H9 (cell line): ENCODE measurements at regions not wholly inside any gene's neighbourhood (a gene's known extent, or its start where the extent isn't known, plus 50 kb on each side); places are given as distances from the start of the nearest gene placed in this dataset.

Experiments
- DNase-seq: peaks from one replicate; pipeline ENCODE4 v3.0.0-alpha.2; 2017
- H2AFZ ChIP-seq: one replicate; pipeline ENCODE4 v1.6.1; 2013; ENCODE audit warnings: mild to moderate bottlenecking, low read length, control low read depth, moderate library complexity
- H2AK5ac ChIP-seq: 2 replicates; pipeline ENCODE4 v1.6.1; 2013; ENCODE audit warnings: low read length, control low read depth, mixed read lengths; ENCODE audit not compliant: insufficient read length
- H2BK120ac ChIP-seq: one replicate; pipeline ENCODE4 v1.6.1; 2013; ENCODE audit warnings: low read depth, mild to moderate bottlenecking, low read length, control low read depth, inconsistent platforms; ENCODE audit not compliant: poor library complexity, severe bottlenecking
- H2BK12ac ChIP-seq: 2 replicates; pipeline ENCODE4 v1.6.1; 2013; ENCODE audit warnings: low read length, control low read depth, mixed read lengths, low read depth; ENCODE audit not compliant: insufficient read length
- H2BK15ac ChIP-seq: 2 replicates; pipeline ENCODE4 v1.6.1; 2013; ENCODE audit warnings: low read depth, low read length, control low read depth
- H2BK20ac ChIP-seq: one replicate; pipeline ENCODE4 v1.6.1; 2013; ENCODE audit warnings: low read depth, mild to moderate bottlenecking, low read length, control low read depth, inconsistent platforms; ENCODE audit not compliant: poor library complexity, severe bottlenecking
- H2BK5ac ChIP-seq: 2 replicates; pipeline ENCODE4 v1.6.1; 2013; ENCODE audit warnings: low read length, control low read depth, mixed read lengths; ENCODE audit not compliant: insufficient read length
- H3K14ac ChIP-seq: 2 replicates; pipeline ENCODE4 v1.6.1; 2013; ENCODE audit warnings: low read length, control low read depth; ENCODE audit not compliant: insufficient read depth
- H3K18ac ChIP-seq: 2 replicates; pipeline ENCODE4 v1.6.1; 2013; ENCODE audit warnings: low read depth, mild to moderate bottlenecking, mixed read lengths, low read length, control low read depth; ENCODE audit not compliant: insufficient read length
- H3K23ac ChIP-seq: 2 replicates; pipeline ENCODE4 v1.6.1; 2013; ENCODE audit warnings: low read length, control low read depth, mixed read lengths, low read depth; ENCODE audit not compliant: insufficient read length
- H3K23me2 ChIP-seq: 2 replicates; pipeline ENCODE4 v1.6.1; 2013; ENCODE audit warnings: low read depth, mild to moderate bottlenecking, mixed read lengths, low read length, control low read depth; ENCODE audit not compliant: insufficient read length, poor library complexity, severe bottlenecking
- H3K27ac ChIP-seq: 2 replicates; pipeline ENCODE4 v1.5.1; 2013; ENCODE audit warnings: low read length, control low read depth, mixed read lengths, low read depth; ENCODE audit not compliant: insufficient read length
- H3K27me3 ChIP-seq: 2 replicates; pipeline ENCODE4 v1.6.1; 2013; ENCODE audit warnings: low read length, control low read depth, inconsistent platforms; ENCODE audit not compliant: insufficient read depth
- H3K4ac ChIP-seq: 2 replicates; pipeline ENCODE4 v1.6.1; 2013; ENCODE audit warnings: low read depth, mild to moderate bottlenecking, control low read depth, inconsistent platforms, low read length, moderate library complexity
- H3K4me1 ChIP-seq: 2 replicates; pipeline ENCODE4 v1.6.1; 2013; ENCODE audit warnings: low read length, control low read depth, inconsistent platforms; ENCODE audit not compliant: insufficient read depth
- H3K4me2 ChIP-seq: 2 replicates; pipeline ENCODE4 v1.6.1; 2013; ENCODE audit warnings: low read length, control low read depth, mixed read lengths; ENCODE audit not compliant: insufficient read length, insufficient read depth
- H3K56ac ChIP-seq: 2 replicates; pipeline ENCODE4 v1.6.1; 2013; ENCODE audit warnings: low read depth, mild to moderate bottlenecking, mixed read lengths, low read length, control low read depth; ENCODE audit not compliant: insufficient read length
- H3K79me1 ChIP-seq: 2 replicates; pipeline ENCODE4 v1.6.1; 2013; ENCODE audit warnings: low read depth, mild to moderate bottlenecking, moderate library complexity, low read length, control low read depth, inconsistent platforms; ENCODE audit not compliant: insufficient read depth, poor library complexity, severe bottlenecking
- H3K79me2 ChIP-seq: 2 replicates; pipeline ENCODE4 v1.6.1; 2013; ENCODE audit warnings: low read length, control low read depth, inconsistent platforms; ENCODE audit not compliant: insufficient read depth
- H3K9ac ChIP-seq: 2 replicates; pipeline ENCODE4 v1.6.1; 2013; ENCODE audit warnings: low read length, control low read depth, mixed read lengths; ENCODE audit not compliant: insufficient read length; ENCODE audit errors: extremely low read depth
- H3K9me3 ChIP-seq: one replicate; pipeline ENCODE4 v1.6.1; 2013; ENCODE audit warnings: low read depth, low read length, inconsistent platforms; ENCODE audit not compliant: control insufficient read depth
- H3T11ph ChIP-seq: one replicate; pipeline ENCODE4 v1.6.1; 2013; ENCODE audit warnings: mild to moderate bottlenecking, low read length, control low read depth, inconsistent platforms
- H4K20me1 ChIP-seq: one replicate; pipeline ENCODE4 v1.6.1; 2013; ENCODE audit not compliant: control insufficient read depth, insufficient read length, insufficient read depth
- H4K5ac ChIP-seq: 2 replicates; pipeline ENCODE4 v1.6.1; 2013; ENCODE audit warnings: low read depth, mild to moderate bottlenecking, mixed read lengths, low read length, control low read depth; ENCODE audit not compliant: insufficient read length
- H4K8ac ChIP-seq: replicated peaks from 2 replicates; pipeline ENCODE4 v1.6.1; 2013; ENCODE audit warnings: low read length, control low read depth, mixed read lengths, low read depth; ENCODE audit not compliant: insufficient read length
- H4K91ac ChIP-seq: 2 replicates; pipeline ENCODE4 v1.6.1; 2013; ENCODE audit warnings: low read depth, mild to moderate bottlenecking, moderate library complexity, mixed read lengths, low read length, control low read depth; ENCODE audit not compliant: insufficient read length
- H3K27ac Mint-ChIP-seq, 3 experiments: 2 replicates in 2 of 3; 3 replicates in 1 of 3; pipeline ENCODE4 v1.8.0; 2020 to 2021; ENCODE audit warnings: mixed read lengths in 3 of 3, mild to moderate bottlenecking in 1 of 3, moderate library complexity in 1 of 3
- H3K27me3 Mint-ChIP-seq: 2 replicates; pipeline ENCODE4 v1.8.0; 2021; ENCODE audit warnings: low read depth, mild to moderate bottlenecking, moderate library complexity, mixed read lengths
- H3K36me3 Mint-ChIP-seq, 3 experiments: 2 replicates in 2 of 3; 3 replicates in 1 of 3; pipeline ENCODE4 v1.8.0; 2020 to 2021; ENCODE audit warnings: low read depth in 3 of 3, mixed read lengths in 3 of 3; ENCODE audit not compliant: insufficient read depth in 1 of 3
- H3K4me1 Mint-ChIP-seq, 2 experiments: 2 replicates each; pipeline ENCODE4 v1.8.0; 2020; ENCODE audit warnings: mixed read lengths in 2 of 2
- H3K4me3 Mint-ChIP-seq, 2 experiments: 2 replicates in 1 of 2; 3 replicates in 1 of 2; pipeline ENCODE4 v1.8.0; 2020 to 2021; ENCODE audit warnings: mild to moderate bottlenecking in 2 of 2, mixed read lengths in 2 of 2, moderate library complexity in 1 of 2
- H3K9me3 Mint-ChIP-seq, 2 experiments: 2 replicates in 1 of 2; 3 replicates in 1 of 2; pipeline ENCODE4 v1.8.0; 2020; ENCODE audit warnings: mild to moderate bottlenecking in 2 of 2, mixed read lengths in 2 of 2, moderate library complexity in 1 of 2
- CTCF ChIP-seq: fragments of 200-600 bp; sonication (generic); conservative IDR thresholded peaks from 3 replicates; pipeline ENCODE4 v1.8.0; 2021; ENCODE audit warnings: antibody characterized with exemption, mild to moderate bottlenecking
- WGBS: extraction: QIAGEN DNeasy Blood & Tissue Kit; methylation state at CpG from one replicate; pipeline ENCODE4 v1.1.7; 2013; ENCODE audit warnings: missing lambda C conversion rate, low lambda C conversion rate, mixed read lengths; ENCODE audit not compliant: insufficient read length; ENCODE audit errors: extremely low coverage; 5-methylcytosine and 5-hydroxymethylcytosine counted together

GRCh38 chr7:15755061-15755460 lies 68.6 kb upstream of the MEOX2 start:
- H4K5ac ChIP-seq = no peak overlapping the region
- H3K36me3 Mint-ChIP-seq = no peaks in the 10 kb centered on the region
- no peak overlapping the region for H3K23ac ChIP-seq
- H3K9me3 Mint-ChIP-seq = no peaks in the 10 kb centered on the region; a peak in 1 of 5 replicates
- no peaks in the 10 kb centered on the region for H3K4me1 Mint-ChIP-seq
- H3K56ac ChIP-seq = no peak overlapping the region
- H2AK5ac ChIP-seq = no peak overlapping the region
- no peak overlapping the region for H3K18ac ChIP-seq
- no peaks in the 10 kb centered on the region for H4K20me1 ChIP-seq
- no peak overlapping the region for H4K8ac ChIP-seq
- H2BK12ac ChIP-seq = no peak overlapping the region
- no peak overlapping the region for H3K14ac ChIP-seq
- H2BK20ac ChIP-seq = no peak overlapping the region
- no peak for DNase-seq
- H2BK5ac ChIP-seq = no peak overlapping the region
- no peak overlapping the region for H2BK15ac ChIP-seq
- H3T11ph ChIP-seq = no peak overlapping the region
- H3K27ac Mint-ChIP-seq = no peak overlapping the region
- no peaks in the 10 kb centered on the region for H3K23me2 ChIP-seq
- no peaks in the 10 kb centered on the region for H3K4me1 ChIP-seq
- no peak overlapping the region for H3K27ac ChIP-seq
- H3K9ac ChIP-seq = no peak overlapping the region
- H3K4ac ChIP-seq = no peak overlapping the region
- H4K91ac ChIP-seq = no peak overlapping the region
- TF ChIP-seq CTCF = no peak
- H3K27me3 ChIP-seq = no peaks in the 10 kb centered on the region
- H3K27me3 Mint-ChIP-seq = no peaks in the 10 kb centered on the region
- H2AFZ ChIP-seq = no peak overlapping the region
- H3K79me2 ChIP-seq = no peaks in the 10 kb centered on the region
- no peaks in the 10 kb centered on the region for H3K9me3 ChIP-seq
- no peak overlapping the region for H3K4me2 ChIP-seq
- WGBS = no CpG with 5 or more reads among the region's 2 CpGs
- H3K79me1 ChIP-seq = no peaks in the 10 kb centered on the region
- H3K4me3 Mint-ChIP-seq = no peak overlapping the region
- no peak overlapping the region for H2BK120ac ChIP-seq
